ENCODE measurements at regions not wholly inside any gene's neighbourhood (a gene's known extent, or its start where the extent isn't known, plus 50 kb on each side); places are given as distances from the start of the nearest gene placed in this dataset.
A peak's percentile ranks its signal among the peaks of the same experiment; 100 is the strongest.

DNA sequence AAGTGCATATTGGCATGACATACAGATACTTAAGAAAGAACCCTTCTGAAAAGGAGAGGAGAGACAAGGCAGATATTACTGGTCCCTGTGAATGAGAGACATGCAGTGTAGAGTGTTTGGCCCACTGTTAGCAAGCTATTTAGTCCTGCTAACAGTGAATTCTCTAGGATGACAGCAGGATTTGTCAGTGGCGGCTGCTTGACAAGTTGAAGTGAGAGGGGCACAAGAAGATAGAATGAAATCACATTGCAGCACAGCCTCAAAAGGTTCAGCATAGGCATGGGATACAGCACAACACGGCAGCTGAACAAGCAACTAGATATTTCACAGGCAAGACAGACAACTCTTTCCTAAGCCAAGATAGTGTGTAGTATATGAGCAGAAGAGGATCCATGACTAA lies 407.9 kb downstream of the PLA2G4A start:
- Histone ChIP-seq H3K27me3 (ENCODE audit: insufficient read depth, low read length, poor library complexity) (no peaks in the 10 kb centered on the region), H3K9me3 (ENCODE audit: insufficient read depth, low read length, severe bottlenecking) (no peaks in the 10 kb centered on the region), H4K20me1 (ENCODE audit: insufficient read depth, low read length) (no peaks in the 10 kb centered on the region), H3K4me2 (ENCODE audit: insufficient read depth, low read length) (no peak overlapping the region), H3K9ac (ENCODE audit: low read depth, low read length) (no peak overlapping the region), H2AFZ (ENCODE audit: low read depth, low read length) (no peak overlapping the region), H3K4me3 (ENCODE audit: low read depth in 1 of 2, low read length in 2 of 2) (no peak overlapping the region), H3K27ac (ENCODE audit: low read length) (no peak overlapping the region), H3K36me3 (ENCODE audit: insufficient read depth, low read length) (no peaks in the 10 kb centered on the region), H3K79me2 (ENCODE audit: insufficient read depth, low read length) (no peaks in the 10 kb centered on the region), H3K4me1 (ENCODE audit: insufficient read depth, low read length) (no peaks in the 10 kb centered on the region)
- TF ChIP-seq, protein P1, sequence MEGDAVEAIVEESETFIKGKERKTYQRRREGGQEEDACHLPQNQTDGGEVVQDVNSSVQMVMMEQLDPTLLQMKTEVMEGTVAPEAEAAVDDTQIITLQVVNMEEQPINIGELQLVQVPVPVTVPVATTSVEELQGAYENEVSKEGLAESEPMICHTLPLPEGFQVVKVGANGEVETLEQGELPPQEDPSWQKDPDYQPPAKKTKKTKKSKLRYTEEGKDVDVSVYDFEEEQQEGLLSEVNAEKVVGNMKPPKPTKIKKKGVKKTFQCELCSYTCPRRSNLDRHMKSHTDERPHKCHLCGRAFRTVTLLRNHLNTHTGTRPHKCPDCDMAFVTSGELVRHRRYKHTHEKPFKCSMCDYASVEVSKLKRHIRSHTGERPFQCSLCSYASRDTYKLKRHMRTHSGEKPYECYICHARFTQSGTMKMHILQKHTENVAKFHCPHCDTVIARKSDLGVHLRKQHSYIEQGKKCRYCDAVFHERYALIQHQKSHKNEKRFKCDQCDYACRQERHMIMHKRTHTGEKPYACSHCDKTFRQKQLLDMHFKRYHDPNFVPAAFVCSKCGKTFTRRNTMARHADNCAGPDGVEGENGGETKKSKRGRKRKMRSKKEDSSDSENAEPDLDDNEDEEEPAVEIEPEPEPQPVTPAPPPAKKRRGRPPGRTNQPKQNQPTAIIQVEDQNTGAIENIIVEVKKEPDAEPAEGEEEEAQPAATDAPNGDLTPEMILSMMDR (IDR thresholded peaks at IDR 0.05; ENCODE audit: borderline replicate concordance, extremely low read depth, low read length, poor library complexity, severe bottlenecking), result no peak
- no peak for TF ChIP-seq EZH2 (IDR thresholded peaks at IDR 0.05; ENCODE audit: borderline replicate concordance, low read depth, low read length, severe bottlenecking)
- DNase-seq (no peak), ATAC-seq (ENCODE audit: insufficient read depth, low read depth) (no peak)

DNA sequence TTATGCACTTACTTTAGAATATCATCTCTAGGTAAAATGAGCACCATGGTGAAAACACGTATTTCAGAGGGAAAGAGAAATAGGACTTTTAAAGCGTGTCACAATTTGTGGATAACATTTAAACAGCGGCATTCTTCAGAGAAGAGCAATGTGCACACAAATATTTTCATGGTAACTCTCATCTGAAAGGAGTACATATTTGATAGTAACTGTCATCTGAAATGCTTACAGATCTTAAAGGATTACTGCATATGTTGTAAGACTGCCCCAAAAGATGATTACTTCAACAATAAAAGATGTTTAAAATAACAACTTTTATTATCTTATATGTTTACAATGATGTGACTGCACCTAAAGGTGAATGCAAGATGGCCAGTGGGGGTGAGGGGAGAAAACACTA lies 408.8 kb downstream of the PLA2G4A start:
- no peak overlapping the region for H3K27ac ChIP-seq (ENCODE audit: low read length)
- H3K27me3 ChIP-seq (ENCODE audit: insufficient read depth, low read length, poor library complexity), result no peaks in the 10 kb centered on the region
- no peaks in the 10 kb centered on the region for H3K36me3 ChIP-seq (ENCODE audit: insufficient read depth, low read length)
- no peak for TF ChIP-seq EZH2 (IDR thresholded peaks at IDR 0.05; ENCODE audit: borderline replicate concordance, low read depth, low read length, severe bottlenecking)
- TF ChIP-seq, protein P1 (IDR thresholded peaks at IDR 0.05; ENCODE audit: borderline replicate concordance, extremely low read depth, low read length, poor library complexity, severe bottlenecking), result no peak
- H3K4me2 ChIP-seq (ENCODE audit: insufficient read depth, low read length), result no peak overlapping the region
- H3K4me3 ChIP-seq (ENCODE audit: low read depth in 1 of 2, low read length in 2 of 2), result no peak overlapping the region
- no peak overlapping the region for H2AFZ ChIP-seq (ENCODE audit: low read depth, low read length)
- ATAC-seq (ENCODE audit: insufficient read depth, low read depth) (no peak), DNase-seq (no peak)
- no peaks in the 10 kb centered on the region for H3K9me3 ChIP-seq (ENCODE audit: insufficient read depth, low read length, severe bottlenecking)
- H4K20me1 ChIP-seq (ENCODE audit: insufficient read depth, low read length), result no peaks in the 10 kb centered on the region
- no peaks in the 10 kb centered on the region for H3K79me2 ChIP-seq (ENCODE audit: insufficient read depth, low read length)
- H3K4me1 ChIP-seq (ENCODE audit: insufficient read depth, low read length), result no peaks in the 10 kb centered on the region
- H3K9ac ChIP-seq (ENCODE audit: low read depth, low read length), result no peak overlapping the region

DNA sequence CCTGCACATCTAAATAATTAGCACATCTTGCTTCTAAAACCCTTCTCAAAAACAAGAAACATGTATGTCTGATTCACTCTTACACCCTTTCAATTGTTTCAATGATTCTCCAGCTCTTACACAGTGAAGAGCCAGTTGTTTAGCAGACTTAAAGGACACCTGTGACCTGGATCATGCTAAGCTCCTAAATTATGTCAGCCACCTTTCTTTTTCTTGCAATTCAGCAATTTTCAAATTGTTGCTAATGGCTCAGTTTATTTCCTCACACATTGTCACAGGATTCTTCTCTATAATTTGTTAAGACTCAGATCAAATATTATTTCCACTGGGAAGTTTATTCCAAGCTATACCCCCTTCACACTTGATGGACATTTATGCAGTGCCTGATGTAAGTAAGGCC lies 413.2 kb downstream of the PLA2G4A start:
- Histone ChIP-seq H3K27me3 (ENCODE audit: insufficient read depth, low read length, poor library complexity) (no peaks in the 10 kb centered on the region), H2AFZ (ENCODE audit: low read depth, low read length) (no peak overlapping the region), H3K4me1 (ENCODE audit: insufficient read depth, low read length) (no peaks in the 10 kb centered on the region), H3K4me2 (ENCODE audit: insufficient read depth, low read length) (no peak overlapping the region), H3K9ac (ENCODE audit: low read depth, low read length) (no peak overlapping the region), H3K9me3 (ENCODE audit: insufficient read depth, low read length, severe bottlenecking) (no peaks in the 10 kb centered on the region), H4K20me1 (ENCODE audit: insufficient read depth, low read length) (no peaks in the 10 kb centered on the region), H3K27ac (ENCODE audit: low read length) (no peak overlapping the region), H3K79me2 (ENCODE audit: insufficient read depth, low read length) (no peaks in the 10 kb centered on the region), H3K36me3 (ENCODE audit: insufficient read depth, low read length) (no peaks in the 10 kb centered on the region), H3K4me3 (ENCODE audit: low read depth in 1 of 2, low read length in 2 of 2) (no peak overlapping the region)
- TF ChIP-seq EZH2 (IDR thresholded peaks at IDR 0.05; ENCODE audit: borderline replicate concordance, low read depth, low read length, severe bottlenecking), result no peak
- TF ChIP-seq, protein P1 (IDR thresholded peaks at IDR 0.05; ENCODE audit: borderline replicate concordance, extremely low read depth, low read length, poor library complexity, severe bottlenecking), result no peak
- DNase-seq (no peak), ATAC-seq (ENCODE audit: insufficient read depth, low read depth) (no peak)

DNA sequence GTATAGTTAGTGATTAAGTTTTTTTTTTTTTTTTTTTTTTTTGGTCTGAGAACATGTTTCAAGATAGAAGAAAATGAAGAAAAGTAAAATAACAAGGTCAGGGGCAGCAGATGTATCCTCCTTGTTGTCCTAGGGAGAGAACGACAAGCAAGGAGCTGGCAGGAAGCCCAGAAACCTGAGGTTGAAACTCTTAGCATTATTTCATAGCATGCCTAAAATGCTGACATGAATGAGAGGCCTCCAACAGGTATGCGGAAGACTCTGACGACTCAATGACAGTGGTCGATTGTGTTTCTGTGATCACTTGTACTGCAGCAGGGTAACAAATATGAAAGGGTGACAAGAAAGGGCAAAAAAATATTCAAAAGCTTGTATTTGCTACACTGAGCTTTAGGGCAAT lies 415.9 kb downstream of the PLA2G4A start:
- Histone ChIP-seq H3K9me3 (ENCODE audit: insufficient read depth, low read length, severe bottlenecking) (no peaks in the 10 kb centered on the region), H3K36me3 (ENCODE audit: insufficient read depth, low read length) (no peaks in the 10 kb centered on the region), H3K4me2 (ENCODE audit: insufficient read depth, low read length) (no peak overlapping the region), H4K20me1 (ENCODE audit: insufficient read depth, low read length) (no peaks in the 10 kb centered on the region), H3K79me2 (ENCODE audit: insufficient read depth, low read length) (no peaks in the 10 kb centered on the region), H3K9ac (ENCODE audit: low read depth, low read length) (no peak overlapping the region), H2AFZ (ENCODE audit: low read depth, low read length) (no peak overlapping the region), H3K27ac (ENCODE audit: low read length) (no peak overlapping the region), H3K27me3 (ENCODE audit: insufficient read depth, low read length, poor library complexity) (no peaks in the 10 kb centered on the region), H3K4me1 (ENCODE audit: insufficient read depth, low read length) (no peaks in the 10 kb centered on the region), H3K4me3 (ENCODE audit: low read depth in 1 of 2, low read length in 2 of 2) (no peak overlapping the region)
- DNase-seq, result peak; percentile 21
- ATAC-seq (ENCODE audit: insufficient read depth, low read depth), result no peak
- TF ChIP-seq EZH2 (IDR thresholded peaks at IDR 0.05; ENCODE audit: borderline replicate concordance, low read depth, low read length, severe bottlenecking), result no peak
- TF ChIP-seq, protein P1 (IDR thresholded peaks at IDR 0.05; ENCODE audit: borderline replicate concordance, extremely low read depth, low read length, poor library complexity, severe bottlenecking), result no peak
